Loucy (cell line): ENCODE measurements at regions not wholly inside any gene's neighbourhood (a gene's known extent, or its start where the extent isn't known, plus 50 kb on each side); places are given as distances from the start of the nearest gene placed in this dataset.

Source experiments
- CTCF ChIP-seq: fragments of 200-600 bp; sonication (generic); conservative IDR thresholded peaks from 2 replicates; pipeline ENCODE4 v1.5.1; 2014; ENCODE audit warnings: mild to moderate bottlenecking, antibody characterized with exemption, low read length
- EZH2phosphoT487 ChIP-seq: fragments of 200-600 bp; IDR thresholded peaks from 2 replicates; pipeline ENCODE4 v1.6.1; 2018; ENCODE audit warnings: antibody characterized with exemption, mild to moderate bottlenecking, moderate library complexity, borderline replicate concordance

- TF ChIP-seq CTCF (no peak), EZH2phosphoT487 (no peak)
These were observed 292.0 kb upstream of the NECTIN3 start for GRCh38 chr3:110779581-110779980.
